GM13977 (cell line): ENCODE measurements at regions not wholly inside any gene's neighbourhood (a gene's known extent, or its start where the extent isn't known, plus 50 kb on each side); places are given as distances from the start of the nearest gene placed in this dataset.

Source experiments
- DNase-seq: peaks from one replicate; pipeline ENCODE4 v3.0.0; 2012; ENCODE audit warnings: low spot score
- in situ Hi-C: fragments of 300-500 bp; cut with MboI; formaldehyde crosslinking; loops from one replicate; pipeline ENCODE4 v1.12.0; 2022; ENCODE audit warnings: low sequenced_read_pairs, low pct_unique_long_range_greater_than_20kb, mixed read lengths, inconsistent platforms; ENCODE audit not compliant: unreplicated experiment
- TF ChIP-seq, protein P1 (sequence below): IDR thresholded peaks from 2 replicates; pipeline ENCODE4 v1.5.1; 2012; ENCODE audit warnings: mild to moderate bottlenecking, control low read depth; ENCODE audit not compliant: insufficient read depth; ENCODE audit errors: extremely low read depth, missing control alignments

DNA sequence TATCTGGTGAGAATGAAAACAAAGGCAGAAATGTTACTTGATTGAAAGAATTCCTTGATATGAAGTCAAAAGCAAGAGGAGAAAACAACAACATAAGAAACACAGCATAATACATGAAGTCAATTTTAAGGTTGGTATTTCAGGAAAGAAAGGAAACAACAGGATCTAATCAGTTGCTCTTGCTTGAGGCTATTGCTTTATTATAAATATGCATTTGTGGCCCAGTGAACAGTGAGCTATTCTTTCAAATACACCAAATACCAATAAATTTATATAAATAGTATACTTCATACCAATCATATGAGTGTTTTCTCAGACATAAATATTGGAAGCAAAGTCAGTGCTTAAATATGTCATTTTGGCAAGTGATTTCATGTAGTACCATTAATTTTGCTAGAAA lies 806.6 kb downstream of the NXPH1 start:
- no peak for DNase-seq
- TF ChIP-seq, protein P1, sequence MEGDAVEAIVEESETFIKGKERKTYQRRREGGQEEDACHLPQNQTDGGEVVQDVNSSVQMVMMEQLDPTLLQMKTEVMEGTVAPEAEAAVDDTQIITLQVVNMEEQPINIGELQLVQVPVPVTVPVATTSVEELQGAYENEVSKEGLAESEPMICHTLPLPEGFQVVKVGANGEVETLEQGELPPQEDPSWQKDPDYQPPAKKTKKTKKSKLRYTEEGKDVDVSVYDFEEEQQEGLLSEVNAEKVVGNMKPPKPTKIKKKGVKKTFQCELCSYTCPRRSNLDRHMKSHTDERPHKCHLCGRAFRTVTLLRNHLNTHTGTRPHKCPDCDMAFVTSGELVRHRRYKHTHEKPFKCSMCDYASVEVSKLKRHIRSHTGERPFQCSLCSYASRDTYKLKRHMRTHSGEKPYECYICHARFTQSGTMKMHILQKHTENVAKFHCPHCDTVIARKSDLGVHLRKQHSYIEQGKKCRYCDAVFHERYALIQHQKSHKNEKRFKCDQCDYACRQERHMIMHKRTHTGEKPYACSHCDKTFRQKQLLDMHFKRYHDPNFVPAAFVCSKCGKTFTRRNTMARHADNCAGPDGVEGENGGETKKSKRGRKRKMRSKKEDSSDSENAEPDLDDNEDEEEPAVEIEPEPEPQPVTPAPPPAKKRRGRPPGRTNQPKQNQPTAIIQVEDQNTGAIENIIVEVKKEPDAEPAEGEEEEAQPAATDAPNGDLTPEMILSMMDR: no peak
- in situ Hi-C loops: no loop called here

DNA sequence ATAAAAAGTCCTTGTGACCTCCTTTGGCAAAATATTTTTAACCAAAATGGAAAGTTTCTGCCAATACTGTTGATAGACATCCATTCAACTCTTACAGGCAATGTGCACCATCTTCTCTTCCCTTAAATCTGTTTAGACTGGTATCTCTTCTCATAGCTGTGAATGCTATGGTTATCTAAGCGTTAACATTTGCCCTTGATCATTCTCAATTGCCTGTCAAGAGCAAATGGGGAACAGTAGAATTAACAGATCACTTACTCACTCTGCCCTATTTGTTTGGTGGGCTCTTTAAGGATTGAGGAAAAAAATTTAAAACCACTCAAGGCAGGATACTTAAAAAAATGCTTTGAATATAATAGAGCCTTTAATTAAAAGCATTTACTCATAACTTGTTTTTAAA lies 808.4 kb downstream of the NXPH1 start:
- in situ Hi-C loops: no loop called here
- TF ChIP-seq, protein P1: no peak
- DNase-seq: no peak

DNA sequence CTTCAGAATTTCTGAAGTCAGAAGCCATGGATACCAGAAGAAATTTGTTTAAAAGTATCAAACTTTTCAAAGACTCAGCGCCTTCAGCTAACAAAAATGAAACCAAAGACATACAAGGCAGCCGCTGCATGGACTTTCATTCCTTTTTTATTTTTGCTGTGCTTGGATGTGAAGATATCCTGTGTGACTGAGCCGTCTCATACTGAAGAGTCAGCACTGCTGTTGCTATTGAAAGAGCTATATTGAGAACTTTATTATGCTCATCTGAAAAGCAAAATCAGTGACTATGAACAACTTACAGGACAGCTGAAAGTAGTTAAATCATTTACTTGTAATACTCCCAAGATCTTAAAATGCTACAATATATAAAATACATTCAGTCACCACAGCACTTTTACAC lies 809.2 kb downstream of the NXPH1 start:
- no peak for DNase-seq
- in situ Hi-C loops: no loop called here
- TF ChIP-seq, protein P1: no peak

DNA sequence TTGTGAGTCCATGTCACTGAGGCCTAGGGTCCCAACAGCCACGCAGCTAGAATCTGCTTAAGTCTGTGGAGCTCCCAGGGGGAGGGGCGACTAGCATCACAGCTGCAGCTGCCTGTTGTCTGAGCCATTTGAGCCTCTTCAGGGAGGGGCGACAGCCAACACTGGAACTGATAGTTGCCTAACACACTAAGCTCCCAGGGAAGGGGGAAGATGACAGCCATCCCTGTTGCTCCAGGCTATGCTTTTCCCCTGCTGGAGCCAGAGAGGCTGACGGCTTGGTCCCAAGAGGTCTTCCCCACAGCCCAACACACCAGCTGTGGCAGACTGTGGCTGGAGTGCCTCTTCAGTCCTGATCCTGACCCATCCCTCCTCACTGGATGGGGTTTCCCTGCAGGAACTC lies 817.5 kb downstream of the NXPH1 start:
- in situ Hi-C loops: no loop called here
- TF ChIP-seq, protein P1: no peak
- DNase-seq: no peak

DNA sequence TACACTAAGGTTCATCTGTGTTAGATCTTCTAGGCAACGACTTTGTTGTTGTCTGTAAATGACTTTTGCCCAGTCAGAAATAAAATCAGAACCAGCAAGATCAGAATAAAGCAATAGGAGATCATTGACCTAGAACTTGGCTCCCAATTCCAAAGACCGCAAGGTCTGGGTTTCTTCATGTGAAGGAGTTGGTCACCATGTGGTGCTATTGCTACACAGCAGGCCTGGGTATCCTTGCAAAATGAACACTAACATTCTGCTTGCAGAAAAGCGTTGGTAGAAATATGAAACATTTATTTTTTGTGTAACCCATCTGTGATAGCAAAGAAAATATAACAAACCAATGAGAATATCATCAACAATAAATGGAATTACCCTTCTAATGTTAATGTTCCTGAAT lies 831.0 kb downstream of the NXPH1 start:
- in situ Hi-C loops: no loop called here
- DNase-seq: no peak
- TF ChIP-seq, protein P1: no peak

DNA sequence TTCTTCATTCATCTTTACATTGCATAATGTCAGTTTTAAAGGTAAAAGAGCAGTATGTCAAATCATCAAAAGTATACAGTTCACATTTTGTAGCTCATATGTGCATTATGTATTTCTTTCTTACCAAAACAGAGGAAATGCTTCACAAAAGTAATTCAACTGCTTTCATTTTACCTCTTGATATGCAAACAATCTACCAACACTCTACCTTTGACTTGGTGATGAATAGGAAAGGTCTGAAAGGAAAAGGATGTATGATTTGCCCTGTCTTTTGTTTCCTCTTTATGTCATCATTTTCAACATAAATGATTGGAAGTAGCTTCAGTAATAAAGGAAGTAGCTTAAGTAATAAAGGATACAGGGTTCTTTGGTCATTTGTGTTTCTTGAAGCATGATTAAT lies 846.7 kb downstream of the NXPH1 start:
- in situ Hi-C loops: no loop called here
- TF ChIP-seq, protein P1: no peak

DNA sequence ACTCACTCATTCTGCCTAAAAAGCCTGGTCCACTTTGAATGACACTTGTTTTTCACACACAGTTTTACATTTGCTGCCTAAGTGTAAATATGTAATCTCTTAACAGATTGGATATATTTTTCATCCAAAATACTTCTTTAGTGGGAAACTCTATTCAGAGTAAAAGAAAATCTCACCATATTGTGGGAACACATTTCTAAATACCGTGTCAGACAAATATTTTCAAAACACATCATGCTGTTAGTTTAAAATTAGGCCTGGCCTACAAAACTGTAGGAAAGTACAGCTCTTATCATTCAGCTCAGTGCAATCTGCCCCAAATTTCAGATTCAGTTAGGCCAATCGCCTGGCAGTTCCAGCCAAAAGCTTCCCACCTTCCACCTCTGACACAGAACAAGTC lies 849.8 kb downstream of the NXPH1 start:
- in situ Hi-C loops: no loop called here

More for the DNA sequence above, 846.7 kb downstream of the NXPH1 start:
- DNase-seq: no peak

More for the DNA sequence above, 849.8 kb downstream of the NXPH1 start:
- no peak for DNase-seq
- TF ChIP-seq, protein P1: no peak
